Liver (tissue), 3 donors: ENCODE measurements at regions not wholly inside any gene's neighbourhood (a gene's known extent, or its start where the extent isn't known, plus 50 kb on each side); places are given as distances from the start of the nearest gene placed in this dataset.

ENCODE experiments used
- CTCF ChIP-seq: fragments of 150-350 bp; IDR thresholded peaks from 2 replicates; pipeline ENCODE4 v1.5.1; 2017; ENCODE audit warnings: improper control_type of control experiment, low read depth, low read length; ENCODE audit not compliant: missing input control
- RAD21 ChIP-seq, 2 donors: IDR thresholded peaks; 2 replicates each; pipeline ENCODE4 v1.6.1; 2016; ENCODE audit warnings: antibody characterized with exemption in 2 of 2, mild to moderate bottlenecking in 2 of 2
- donor health status: healthy.
- donor health status: healthy.

DNA sequence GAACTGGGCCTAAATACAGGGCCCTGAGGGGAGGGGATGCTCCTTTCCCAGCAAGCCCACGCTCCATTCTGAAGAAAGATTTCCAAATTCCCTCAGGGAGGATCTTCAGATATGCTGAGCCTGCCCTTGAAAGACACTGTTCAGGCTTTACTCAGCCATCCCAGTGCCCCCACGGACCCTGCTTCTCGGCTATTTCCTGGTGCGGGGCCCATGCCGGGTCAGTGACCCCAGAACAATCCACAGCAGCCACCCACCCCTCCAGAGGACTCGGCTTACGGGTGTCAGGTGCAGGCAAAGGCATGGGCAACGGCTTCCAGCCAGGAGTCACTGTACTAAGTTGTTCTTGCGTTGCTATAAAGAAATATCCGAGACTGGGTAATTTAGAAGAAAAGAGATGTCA lies 137.1 kb downstream of the OAT start:
- TF ChIP-seq CTCF = no peak
- TF ChIP-seq RAD21 (IDR thresholded peaks at IDR 0.05) = no peak
